Transverse colon (tissue), 4 donors: ENCODE measurements at regions not wholly inside any gene's neighbourhood (a gene's known extent, or its start where the extent isn't known, plus 50 kb on each side); places are given as distances from the start of the nearest gene placed in this dataset.

ENCODE experiments used
- CTCF ChIP-seq, 5 experiments: fragments of 200-600 bp in 3 of 5; fragments of 450-650 bp in 2 of 5; sonication (generic) in 3 of 5; IDR thresholded peaks; 1 replicate in 2 of 5; 2 replicates in 3 of 5; pipeline ENCODE4 v1.5.1; 2016 to 2017; ENCODE audit warnings: antibody characterized with exemption in 5 of 5, inconsistent platforms in 3 of 5, mild to moderate bottlenecking in 2 of 5, moderate library complexity in 1 of 5
- EP300 ChIP-seq: sonication (generic); formaldehyde crosslinking; IDR thresholded peaks from one replicate; pipeline ENCODE4 v1.6.1; 2017; ENCODE audit warnings: antibody characterized with exemption, low read depth
- POLR2A ChIP-seq: fragments of 450-650 bp; IDR thresholded peaks from one replicate; pipeline ENCODE4 v1.6.1; 2016; ENCODE audit warnings: antibody characterized with exemption, mild to moderate bottlenecking, moderate library complexity
- POLR2AphosphoS5 ChIP-seq, 3 donors: sonication (generic); formaldehyde crosslinking; IDR thresholded peaks; one replicate each; pipeline ENCODE4 v1.6.1; 2016; ENCODE audit warnings: antibody characterized with exemption in 3 of 3

- TF ChIP-seq POLR2A (no peak), CTCF (IDR thresholded peaks at IDR 0.05) (no peak), EP300 (no peak), POLR2AphosphoS5 (IDR thresholded peaks at IDR 0.05) (no peak)
Measured at GRCh38 chr9:23306731-23307130, 519.3 kb downstream of the ELAVL2 start.
